NCI-H345 treated with DMSO at 0.1 percent for 48 hours (cell line): ENCODE measurements at regions not wholly inside any gene's neighbourhood (a gene's known extent, or its start where the extent isn't known, plus 50 kb on each side); places are given as distances from the start of the nearest gene placed in this dataset.
A peak's percentile ranks its signal among the peaks of the same experiment; 100 is the strongest.

Experiments
- DNase-seq: peaks from one replicate; lab custom pipeline; 2025; ENCODE audit not compliant: unreplicated experiment; lab: John Stamatoyannopoulos, UW

DNA sequence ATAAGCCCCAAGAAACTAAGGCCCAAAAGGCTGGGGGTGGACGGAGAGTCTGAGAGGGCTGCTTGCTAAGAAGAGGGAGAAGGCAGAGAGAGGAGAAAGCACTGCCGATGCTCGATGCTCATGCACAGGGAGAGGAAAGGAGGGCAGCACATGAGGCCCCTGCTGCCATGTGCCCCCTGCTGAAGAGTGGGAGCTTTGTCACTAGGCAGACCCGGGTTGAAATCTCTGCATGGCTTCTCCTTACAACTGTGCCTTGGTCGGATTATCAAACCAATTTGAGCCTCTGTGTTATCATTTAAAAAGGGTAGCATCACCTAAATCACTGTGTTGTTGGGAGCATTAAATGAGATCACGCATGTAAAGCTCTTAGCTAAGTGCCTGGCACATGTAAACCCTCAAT lies 330.5 kb downstream of the NXPE2 start:
- no peak for DNase-seq

GRCh38 chr11:115017529-115017928 lies 339.2 kb downstream of the NXPE2 start:
- DNase-seq, result no peak

GRCh38 chr11:115030166-115030565 lies 351.8 kb downstream of the NXPE2 start:
- DNase-seq, result no peak

GRCh38 chr11:115036406-115037180 lies 358.3 kb downstream of the NXPE2 start:
- DNase-seq, result no peak

DNA sequence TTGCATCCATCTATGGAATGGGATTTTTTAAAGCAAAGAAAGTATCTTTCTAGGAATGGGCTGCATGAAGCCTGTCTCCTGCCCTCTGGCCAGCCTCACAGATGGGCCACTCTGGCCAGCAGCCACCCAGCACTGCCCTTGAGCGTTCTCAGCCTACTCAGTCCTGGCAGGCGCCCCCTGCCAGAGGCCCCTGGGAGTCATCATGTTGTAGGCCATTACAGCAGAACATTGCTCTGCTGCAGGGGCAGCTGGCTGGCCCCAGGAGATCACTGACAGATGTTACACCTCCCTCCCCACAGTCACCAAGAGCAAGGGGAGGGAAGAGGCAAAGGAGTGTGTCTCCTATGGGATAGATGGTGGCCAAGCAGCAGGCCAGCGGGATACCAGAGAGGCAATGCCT lies 363.7 kb downstream of the NXPE2 start:
- DNase-seq, result no peak

- DNase-seq, result no peak
Observed at GRCh38 chr11:115047631-115048030, 369.3 kb downstream of the NXPE2 start.

DNA sequence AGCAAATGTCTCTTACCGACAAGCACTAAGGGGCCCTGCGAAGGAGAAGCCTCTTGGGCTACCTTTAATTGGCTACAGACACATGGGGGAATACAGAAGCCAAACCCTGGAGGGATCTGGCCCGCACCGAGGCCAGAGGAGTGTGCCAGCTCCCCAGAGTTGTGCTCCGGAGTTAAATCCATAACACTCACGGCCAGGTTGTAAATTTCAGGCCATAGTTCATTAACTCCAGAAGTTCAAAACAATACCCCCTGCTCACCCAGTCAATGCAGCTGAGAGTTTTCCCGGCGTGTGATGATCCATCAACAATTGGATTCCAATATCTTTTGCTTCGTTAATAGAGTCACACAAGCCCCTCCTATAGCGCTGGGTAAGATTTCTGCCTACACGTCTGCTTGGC lies 371.5 kb downstream of the NXPE2 start:
- no peak for DNase-seq

GRCh38 chr11:115050756-115051155 lies 372.4 kb downstream of the NXPE2 start:
- no peak for DNase-seq

- DNase-seq, result no peak
Observed at GRCh38 chr11:115051938-115052590, 373.7 kb downstream of the NXPE2 start.

DNA sequence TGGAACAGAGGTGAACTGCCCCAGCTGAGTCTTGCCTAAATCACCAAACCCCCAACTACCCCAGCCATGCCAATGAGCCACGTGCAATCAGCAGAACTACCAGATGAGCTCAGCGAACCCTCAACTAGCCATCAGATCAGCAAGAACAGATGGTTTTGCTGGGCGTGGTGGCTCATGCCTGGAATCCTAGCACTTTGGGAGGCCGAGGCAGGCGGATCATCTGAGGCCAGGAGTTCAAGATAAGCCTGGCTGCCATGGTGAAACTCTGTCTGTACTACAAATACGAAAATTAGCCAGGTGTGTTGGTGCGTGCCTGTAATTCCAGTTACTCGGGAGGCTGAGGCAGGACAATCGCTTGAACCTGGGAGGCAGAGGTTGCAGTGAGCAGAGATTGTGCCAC lies 374.3 kb downstream of the NXPE2 start:
- no peak for DNase-seq

DNA sequence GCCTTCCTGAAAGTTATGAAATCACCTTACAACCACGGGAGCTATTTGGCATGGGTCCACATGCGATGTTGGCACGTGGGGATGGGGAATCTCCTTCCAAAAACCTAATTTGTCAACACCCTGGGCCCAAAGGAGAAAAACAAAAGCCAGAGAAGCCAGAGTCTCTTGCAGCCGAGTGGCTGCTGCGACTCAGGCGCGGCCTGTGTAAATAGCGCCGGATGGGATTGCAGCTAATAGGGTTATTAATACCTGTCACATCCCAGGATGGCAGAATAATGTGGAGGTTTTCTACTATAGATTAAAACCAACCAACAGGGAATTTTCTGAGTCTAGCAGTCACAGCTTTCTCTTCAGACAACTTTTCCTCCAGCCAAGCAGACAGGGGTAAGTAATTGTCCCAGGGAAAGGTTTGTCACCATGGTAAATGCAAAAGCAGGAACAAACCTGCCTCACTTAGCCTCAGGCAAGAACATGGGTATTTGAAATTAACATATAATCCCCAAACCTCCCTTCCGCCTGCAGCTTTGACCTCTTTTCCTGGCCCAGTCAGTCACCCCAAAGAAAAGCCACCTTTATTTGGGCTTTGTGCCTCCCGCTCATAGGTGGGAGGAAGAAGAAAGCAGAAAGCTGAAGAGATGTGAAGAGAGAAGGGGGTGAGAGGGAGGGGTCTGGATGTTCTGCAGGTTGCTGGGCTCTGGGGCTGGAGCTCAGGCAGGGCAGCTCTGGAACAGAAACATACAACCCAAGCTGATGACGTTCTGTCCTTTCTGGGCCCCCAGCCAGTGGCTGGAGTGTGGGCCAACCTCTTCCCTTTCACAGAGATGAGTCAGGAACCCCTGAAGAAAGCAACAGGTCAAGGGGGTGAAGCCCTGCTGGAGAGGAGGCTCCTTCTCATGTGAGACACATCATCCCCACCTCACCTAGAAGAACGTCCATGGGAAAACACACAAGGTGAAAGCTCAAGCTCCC lies 376.5 kb downstream of the NXPE2 start:
- DNase-seq, result peak; percentile 11

DNA sequence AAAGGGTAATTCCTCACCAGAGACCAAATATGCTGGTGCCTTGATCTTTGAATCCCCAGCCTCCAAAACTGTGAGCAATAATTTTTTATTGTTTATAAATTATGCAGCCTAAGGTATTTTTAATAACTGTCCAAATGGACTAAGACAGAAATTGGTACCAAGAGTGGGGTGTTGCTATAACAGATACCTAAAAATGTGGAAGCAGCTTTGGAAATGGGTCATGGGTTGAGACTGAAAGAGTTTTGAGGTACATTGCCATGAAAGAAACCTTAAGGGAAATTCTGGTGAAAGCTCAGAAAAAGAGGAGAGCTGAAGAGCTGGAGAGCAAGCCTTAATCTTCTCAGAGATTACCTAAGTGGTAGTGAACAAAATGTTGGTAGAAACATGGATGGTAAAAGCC lies 378.2 kb downstream of the NXPE2 start:
- no peak for DNase-seq

DNA sequence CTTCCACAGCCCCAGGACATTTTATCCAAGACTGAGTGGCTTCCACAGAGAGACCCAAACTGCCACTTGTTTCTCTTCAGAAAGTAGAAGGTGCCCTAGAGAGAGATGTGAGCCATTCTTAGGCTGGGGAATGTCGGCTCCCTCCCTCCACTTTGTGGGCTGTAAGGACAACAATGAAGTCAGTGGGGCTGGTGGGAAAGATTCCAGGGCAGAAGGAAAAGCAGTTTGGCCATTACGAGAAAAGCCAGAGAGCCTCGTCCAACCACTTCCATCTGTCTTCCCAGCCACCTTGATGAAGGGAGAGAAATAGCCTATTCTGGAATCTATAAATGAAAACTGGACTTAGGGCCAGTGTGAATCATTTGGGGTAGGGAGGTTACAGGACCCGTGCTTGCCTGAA lies 382.5 kb downstream of the NXPE2 start:
- DNase-seq, result no peak

- no peak for DNase-seq
Observed at GRCh38 chr11:115065314-115065713, 387.0 kb downstream of the NXPE2 start.

- DNase-seq, result no peak
Observed at GRCh38 chr11:115065830-115066664, 387.7 kb downstream of the NXPE2 start.

DNA sequence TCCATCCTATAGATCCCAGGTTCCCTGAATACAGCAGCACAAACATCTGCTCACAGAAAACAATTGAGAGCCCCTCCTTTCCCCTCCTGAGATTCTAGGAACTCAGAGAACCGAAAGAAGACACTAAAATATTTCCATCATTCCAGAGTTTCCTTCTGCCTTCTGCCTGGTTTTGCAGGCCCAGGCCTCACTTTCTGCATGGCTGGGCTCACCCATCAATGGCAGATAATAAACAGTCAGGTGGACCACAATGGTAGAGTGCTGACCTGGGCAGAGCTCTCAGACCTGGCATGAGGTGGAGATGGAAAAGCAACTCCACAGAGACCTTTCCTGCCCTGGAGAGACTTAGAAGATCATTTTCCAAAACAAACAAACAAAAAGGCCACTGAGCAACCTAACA lies 389.1 kb downstream of the NXPE2 start:
- DNase-seq, result no peak

DNA sequence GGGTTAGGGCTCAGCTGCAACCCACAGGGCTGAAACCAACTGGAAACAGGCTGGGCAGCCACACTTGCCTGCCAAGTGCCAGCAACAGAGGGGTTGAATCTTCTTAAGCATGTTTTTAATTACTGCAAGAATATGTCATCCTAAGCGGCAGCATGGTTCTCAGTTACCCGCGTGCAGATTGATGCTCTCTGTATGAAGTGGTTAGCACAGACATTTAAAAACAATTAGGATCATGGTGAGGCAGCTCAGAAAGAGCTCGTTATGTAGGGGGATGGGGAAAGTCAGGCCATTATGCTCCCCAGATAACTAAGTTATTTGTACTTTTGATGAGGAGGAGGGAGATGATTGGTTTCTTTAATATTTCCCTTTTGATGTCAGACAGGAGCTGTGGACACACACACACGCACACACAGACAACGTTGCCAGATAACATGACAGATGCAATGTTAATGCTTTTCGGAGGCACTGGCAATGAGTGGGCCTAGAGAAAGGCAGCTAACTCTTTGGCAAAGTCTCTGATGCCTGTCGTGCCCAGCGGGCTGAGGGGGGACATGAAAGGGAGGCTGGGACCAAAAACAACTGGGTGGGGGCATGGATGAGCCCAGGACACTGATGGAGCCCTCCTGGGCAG lies 389.7 kb downstream of the NXPE2 start:
- no peak for DNase-seq

DNA sequence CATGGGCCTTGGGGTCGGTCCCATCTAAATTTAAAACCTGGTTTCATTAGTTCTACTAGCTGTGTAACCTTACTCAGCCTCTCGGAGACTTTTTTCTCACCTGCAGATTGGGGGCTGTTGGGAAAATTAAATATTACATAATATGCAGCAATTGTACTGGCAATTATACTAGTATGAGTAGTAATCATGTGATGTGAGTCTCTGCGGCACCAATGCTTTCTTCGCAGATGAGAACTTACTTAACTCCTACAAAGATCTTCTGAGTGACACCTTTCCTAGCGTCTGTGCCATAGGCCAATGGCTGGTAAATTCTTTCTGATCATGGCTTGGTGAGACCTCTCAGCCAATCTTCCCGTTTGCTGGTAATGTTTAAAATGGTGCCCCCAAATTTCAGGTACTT lies 391.3 kb downstream of the NXPE2 start:
- no peak for DNase-seq

DNA sequence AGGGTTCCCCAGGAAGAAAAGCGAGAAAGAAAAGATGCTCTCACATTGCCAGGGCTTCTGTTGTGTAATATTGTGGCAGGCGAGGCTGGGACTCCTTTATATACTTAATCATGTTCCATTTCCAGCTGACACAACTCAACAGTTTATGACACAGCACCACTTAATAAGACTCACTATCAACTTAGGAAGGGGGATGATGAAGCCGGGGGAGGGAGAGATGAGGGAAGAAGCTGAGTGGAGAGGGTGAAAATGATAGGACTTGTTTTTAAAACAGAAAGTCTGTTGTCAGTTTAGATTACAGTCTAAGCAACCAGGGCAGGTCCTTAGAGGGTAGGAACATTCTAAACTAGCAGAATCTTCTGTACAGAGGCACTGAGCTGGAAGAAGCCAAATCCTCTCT lies 397.0 kb downstream of the NXPE2 start:
- DNase-seq, result no peak

- DNase-seq, result no peak
Observed at GRCh38 chr11:115077740-115078139, 399.4 kb downstream of the NXPE2 start.
